PC-3 (cell line): ENCODE measurements at regions not wholly inside any gene's neighbourhood (a gene's known extent, or its start where the extent isn't known, plus 50 kb on each side); places are given as distances from the start of the nearest gene placed in this dataset.

Experiments used
- ATAC-seq: fragments of 200-7000 bp; cut with Tn5 transposase; 2 replicates; pipeline ENCODE4 v1.9.1; 2020; ENCODE audit warnings: mild to moderate bottlenecking, moderate library complexity
- BruUV-seq: library from RNA; stranded (reverse); fragments of 400-500 nt; replicated peaks from 2 replicates; lab custom pipeline; 2021; lab: Mats Ljungman, UMichigan
- CTCF ChIA-PET: fragments of 300-600 bp; sonication (Branson Sonifier 250); formaldehyde crosslinking; loops from one replicate; lab custom pipeline; 2022; ENCODE audit warnings: antibody characterized with exemption; lab: Charles Lee
- POLR2A ChIA-PET: fragments of 300-600 bp; sonication (Branson Sonifier 250); formaldehyde crosslinking; loops from one replicate; lab custom pipeline; 2022; ENCODE audit warnings: antibody characterized with exemption; ENCODE audit not compliant: unreplicated experiment; lab: Charles Lee
- DNase-seq: peaks from one replicate; pipeline ENCODE4 v3.0.0-alpha.2; 2015
- H2AFZ ChIP-seq: fragments of 300-600 bp; sonication (generic); 2 replicates; pipeline ENCODE4 v1.6.0; 2016; ENCODE audit warnings: antibody characterized with exemption, low read length
- H3F3A ChIP-seq: fragments of 300-600 bp; sonication (generic); one replicate; pipeline ENCODE4 v1.6.0; 2017; ENCODE audit warnings: antibody characterized with exemption, low read length, control low read depth, mild to moderate bottlenecking; ENCODE audit not compliant: unreplicated experiment
- H3K27ac ChIP-seq: fragments of 300-600 bp; sonication (generic); 2 replicates; pipeline ENCODE4 v1.5.1; 2016; ENCODE audit warnings: mild to moderate bottlenecking, low read length
- H3K27me3 ChIP-seq: fragments of 300-600 bp; sonication (generic); 2 replicates; pipeline ENCODE4 v1.6.1; 2016; ENCODE audit warnings: low read length, mixed read lengths
- H3K36me3 ChIP-seq: fragments of 300-600 bp; sonication (generic); 2 replicates; pipeline ENCODE4 v1.6.1; 2016; ENCODE audit warnings: low read depth, mixed run types, low read length, mixed read lengths
- H3K4me1 ChIP-seq: fragments of 300-600 bp; sonication (generic); 2 replicates; pipeline ENCODE4 v1.5.1; 2016; ENCODE audit warnings: low read length; ENCODE audit not compliant: insufficient read depth
- H3K4me2 ChIP-seq: fragments of 300-600 bp; sonication (generic); 2 replicates; pipeline ENCODE4 v1.6.0; 2016; ENCODE audit warnings: low read length
- H3K4me3 ChIP-seq: fragments of 300-600 bp; sonication (generic); 2 replicates; pipeline ENCODE4 v1.5.1; 2016; ENCODE audit warnings: mild to moderate bottlenecking, low read length, mixed read lengths
- H3K79me2 ChIP-seq: fragments of 300-600 bp; sonication (generic); 2 replicates; pipeline ENCODE4 v1.6.1; 2017; ENCODE audit warnings: low read length, mixed read lengths
- H3K9ac ChIP-seq: fragments of 300-600 bp; sonication (generic); 2 replicates; pipeline ENCODE4 v1.6.0; 2016; ENCODE audit warnings: mild to moderate bottlenecking, low read length
- H3K9me2 ChIP-seq: fragments of 300-600 bp; sonication (generic); replicated peaks from 2 replicates; pipeline ENCODE4 v1.6.1; 2016; ENCODE audit warnings: mixed run types, low read length, mixed read lengths
- H3K9me3 ChIP-seq: fragments of 300-600 bp; sonication (generic); 2 replicates; pipeline ENCODE4 v1.6.1; 2016; ENCODE audit warnings: low read length, mixed read lengths
- H4K20me1 ChIP-seq: fragments of 300-600 bp; sonication (generic); 2 replicates; pipeline ENCODE4 v1.6.1; 2016; ENCODE audit warnings: low read length, mixed read lengths
- EZH2 ChIP-seq: fragments of 300-600 bp; sonication (generic); IDR thresholded peaks from one replicate; pipeline ENCODE4 v1.6.1; 2017; ENCODE audit warnings: antibody characterized with exemption, mild to moderate bottlenecking, low read length; ENCODE audit not compliant: unreplicated experiment
- EZH2phosphoT487 ChIP-seq: fragments of 300-600 bp; sonication (generic); IDR thresholded peaks from 2 replicates; pipeline ENCODE4 v1.6.1; 2018; ENCODE audit warnings: mild to moderate bottlenecking, antibody characterized with exemption, low read length, borderline replicate concordance
- intact Hi-C: fragments of 100-400 bp; cut with micrococcal nuclease; formaldehyde crosslinking; loops from 2 replicates; pipeline ENCODE4 v1.9.0; 2023
- TF ChIP-seq, protein P1 (sequence below): fragments of 300-600 bp; sonication (generic); conservative IDR thresholded peaks from 2 replicates; pipeline ENCODE4 v1.5.1; 2017; ENCODE audit warnings: antibody characterized with exemption, low read depth, mild to moderate bottlenecking, low read length

- Histone ChIP-seq H3K4me1 (peaks cover 19% of the 10 kb centered on the region), H3K4me2 (peak overlapping the region; percentile 59), H3K79me2 (no peaks in the 10 kb centered on the region), H2AFZ (peak overlapping the region; percentile 41; the same call in 1 of the 2 replicates), H3F3A (no peaks in the 10 kb centered on the region), H4K20me1 (no peaks in the 10 kb centered on the region), H3K27ac (peak overlapping the region; percentile 83), H3K9me3 (no peaks in the 10 kb centered on the region), H3K36me3 (no peaks in the 10 kb centered on the region), H3K9ac (peak overlapping the region; percentile 44), H3K9me2 (no peaks in the 10 kb centered on the region), H3K27me3 (no peaks in the 10 kb centered on the region), H3K4me3 (peak overlapping the region; percentile 14)
- ATAC-seq, result peak; percentile 81
- BruUV-seq, result no TSS peak
- intact Hi-C loops, result loop anchor here (1.0 to 10.0 kb wide), 2 partner anchors 291 to 330 kb away; no protein-coding TSS in a partner anchor
- POLR2A ChIA-PET, result interaction anchor here (0.6 kb wide), 1 partner anchor 1069 kb away, joined by 3 read pairs; no protein-coding TSS in a partner anchor
- peak; percentile 73 for DNase-seq
- CTCF ChIA-PET, result no interaction called here
- TF ChIP-seq EZH2phosphoT487, result no peak
- TF ChIP-seq EZH2, result no peak
- TF ChIP-seq, protein P1, sequence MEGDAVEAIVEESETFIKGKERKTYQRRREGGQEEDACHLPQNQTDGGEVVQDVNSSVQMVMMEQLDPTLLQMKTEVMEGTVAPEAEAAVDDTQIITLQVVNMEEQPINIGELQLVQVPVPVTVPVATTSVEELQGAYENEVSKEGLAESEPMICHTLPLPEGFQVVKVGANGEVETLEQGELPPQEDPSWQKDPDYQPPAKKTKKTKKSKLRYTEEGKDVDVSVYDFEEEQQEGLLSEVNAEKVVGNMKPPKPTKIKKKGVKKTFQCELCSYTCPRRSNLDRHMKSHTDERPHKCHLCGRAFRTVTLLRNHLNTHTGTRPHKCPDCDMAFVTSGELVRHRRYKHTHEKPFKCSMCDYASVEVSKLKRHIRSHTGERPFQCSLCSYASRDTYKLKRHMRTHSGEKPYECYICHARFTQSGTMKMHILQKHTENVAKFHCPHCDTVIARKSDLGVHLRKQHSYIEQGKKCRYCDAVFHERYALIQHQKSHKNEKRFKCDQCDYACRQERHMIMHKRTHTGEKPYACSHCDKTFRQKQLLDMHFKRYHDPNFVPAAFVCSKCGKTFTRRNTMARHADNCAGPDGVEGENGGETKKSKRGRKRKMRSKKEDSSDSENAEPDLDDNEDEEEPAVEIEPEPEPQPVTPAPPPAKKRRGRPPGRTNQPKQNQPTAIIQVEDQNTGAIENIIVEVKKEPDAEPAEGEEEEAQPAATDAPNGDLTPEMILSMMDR, result no peak
Measured at GRCh38 chr12:83805156-83805772, 1107.3 kb downstream of the SLC6A15 start.

DNA sequence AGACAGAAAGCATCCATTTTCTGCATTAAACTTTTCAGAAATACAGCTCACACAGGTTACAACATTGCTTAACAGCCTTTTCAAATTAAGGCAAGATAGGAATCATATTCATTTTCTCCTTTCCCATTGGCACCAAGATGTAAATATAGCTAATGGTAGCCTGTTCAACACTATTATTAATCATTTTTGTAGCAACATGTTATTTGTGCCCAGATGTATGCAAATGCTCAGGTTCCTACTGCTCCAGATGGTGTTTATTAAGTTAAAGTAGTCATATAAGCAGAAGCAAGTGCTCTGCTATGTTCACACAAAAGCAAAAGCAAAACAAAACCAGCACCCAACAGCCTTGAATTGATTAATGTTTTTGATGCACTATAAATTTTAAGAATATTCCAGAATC lies 1110.6 kb downstream of the SLC6A15 start:
- no peak overlapping the region for H3K9ac ChIP-seq
- no peaks in the 10 kb centered on the region for H3K36me3 ChIP-seq
- no peaks in the 10 kb centered on the region for H3K79me2 ChIP-seq
- H3K9me3 ChIP-seq, result no peaks in the 10 kb centered on the region
- no peak overlapping the region for H2AFZ ChIP-seq
- no peak overlapping the region for H3K4me2 ChIP-seq
- intact Hi-C loops, result loop anchor here (10.0 kb wide), 1 partner anchor 333 kb away; no protein-coding TSS in a partner anchor
- H4K20me1 ChIP-seq, result no peaks in the 10 kb centered on the region
- CTCF ChIA-PET, result no interaction called here
- DNase-seq (no peak), ATAC-seq (no peak)
- no peaks in the 10 kb centered on the region for H3F3A ChIP-seq
- peaks cover 19% of the 10 kb centered on the region for H3K4me1 ChIP-seq
- BruUV-seq, result no TSS peak
- no peaks in the 10 kb centered on the region for H3K9me2 ChIP-seq
- H3K27me3 ChIP-seq, result no peaks in the 10 kb centered on the region
- H3K27ac ChIP-seq, result no peak overlapping the region
- TF ChIP-seq EZH2 (no peak), EZH2phosphoT487 (no peak)
- TF ChIP-seq, protein P1, result no peak
- no peak overlapping the region for H3K4me3 ChIP-seq
- POLR2A ChIA-PET, result no interaction called here

DNA sequence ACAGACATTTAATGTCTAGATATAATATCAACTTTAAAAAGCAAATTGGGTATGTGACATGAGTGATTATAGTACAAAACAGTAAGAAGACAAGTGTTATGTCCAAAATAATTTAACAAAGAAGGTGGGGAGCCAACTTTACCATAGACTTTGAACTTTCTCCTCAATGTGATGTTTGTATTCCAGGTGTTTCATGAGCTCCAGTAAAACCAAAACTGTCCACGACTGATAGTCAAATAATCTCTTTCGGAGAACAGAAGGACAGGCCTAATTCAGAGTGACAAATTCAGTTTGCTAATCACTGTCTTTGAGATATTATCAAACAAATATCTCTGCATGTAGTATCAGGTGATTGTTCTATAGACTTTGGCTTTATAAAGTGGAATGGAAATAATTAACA lies 1112.6 kb downstream of the SLC6A15 start:
- Histone ChIP-seq H2AFZ (no peak overlapping the region), H3K4me1 (peaks cover 6% of the 10 kb centered on the region), H3K9me3 (no peaks in the 10 kb centered on the region), H3K9me2 (no peaks in the 10 kb centered on the region), H3K27ac (no peak overlapping the region), H3K27me3 (no peaks in the 10 kb centered on the region), H3F3A (no peaks in the 10 kb centered on the region), H3K4me2 (no peak overlapping the region), H3K4me3 (no peak overlapping the region), H3K79me2 (no peaks in the 10 kb centered on the region), H3K9ac (no peak overlapping the region), H3K36me3 (no peaks in the 10 kb centered on the region), H4K20me1 (no peaks in the 10 kb centered on the region)
- TF ChIP-seq, protein P1, result no peak
- TF ChIP-seq EZH2 (no peak), EZH2phosphoT487 (no peak)
- intact Hi-C loops, result loop anchor here (10.0 kb wide), 1 partner anchor 335 kb away; no protein-coding TSS in a partner anchor
- DNase-seq (no peak), ATAC-seq (no peak)
- CTCF ChIA-PET, result no interaction called here
- POLR2A ChIA-PET, result no interaction called here
- no TSS peak for BruUV-seq
